HCT116 (cell line): ENCODE measurements at regions not wholly inside any gene's neighbourhood (a gene's known extent, or its start where the extent isn't known, plus 50 kb on each side); places are given as distances from the start of the nearest gene placed in this dataset.
A peak's percentile ranks its signal among the peaks of the same experiment; 100 is the strongest.

Experiments used
- ATAC-seq: fragments of 200-7000 bp; cut with Tn5 transposase; 2 replicates; pipeline ENCODE4 v1.9.1; 2020; ENCODE audit warnings: mild to moderate bottlenecking, moderate library complexity
- BruUV-seq: library from RNA; stranded (reverse); fragments of 400-500 nt; replicated peaks from 2 replicates; lab custom pipeline; 2021; lab: Mats Ljungman, UMichigan
- CTCF ChIA-PET: fragments of 300-600 bp; sonication (Branson Sonifier 250); formaldehyde crosslinking; loops from one replicate; lab custom pipeline; 2021; ENCODE audit warnings: antibody characterized with exemption; lab: Charles Lee
- POLR2A ChIA-PET: fragments of 300-600, 350-600 bp; sonication (Branson Sonifier 250); formaldehyde crosslinking; loops from one replicate; lab custom pipeline; 2021; ENCODE audit warnings: antibody characterized with exemption; lab: Charles Lee
- RAD21 ChIA-PET, 2 experiments: fragments of 300-600 bp; sonication (Branson Sonifier 250); formaldehyde crosslinking; loops; one replicate each; lab custom pipeline; 2023; ENCODE audit warnings: low total read pairs in 2 of 2; ENCODE audit not compliant: uncharacterized antibody in 2 of 2, unreplicated experiment in 2 of 2, low non-redundant PET in 1 of 2; lab: Charles Lee
- DNase-seq: peaks from one replicate; pipeline ENCODE4 v3.0.0-alpha.2; 2010; ENCODE audit warnings: low read depth, low spot score
- H2AFZ ChIP-seq: fragments of 200-600 bp; shearing (Covaris generic), sonication (generic); 2 replicates; pipeline ENCODE4 v1.6.1; 2017; ENCODE audit warnings: low read depth, mixed run types, mixed read lengths, antibody characterized with exemption, low read length; ENCODE audit not compliant: poor library complexity, severe bottlenecking
- H3K27ac ChIP-seq: 2 replicates; pipeline ENCODE4 v1.5.1; 2012; ENCODE audit warnings: low read depth, low read length
- H3K27me3 ChIP-seq: fragments of 200-600 bp; sonication (generic); 2 replicates; pipeline ENCODE4 v1.6.1; 2016; ENCODE audit warnings: mixed run types, low read length, mixed read lengths; ENCODE audit not compliant: insufficient read depth
- H3K36me3 ChIP-seq, 2 experiments: fragments of 200-500 bp in 1 of 2; fragments of 200-600 bp in 1 of 2; sonication (Bioruptor generic) in 1 of 2; sonication (generic) in 1 of 2; 2 replicates each; pipeline versions ENCODE4 v1.5.1 to v1.6.1; 2014 to 2016; ENCODE audit warnings: low read length in 2 of 2, inconsistent platforms in 1 of 2, mixed read lengths in 1 of 2, mixed run types in 1 of 2; ENCODE audit not compliant: insufficient read depth in 2 of 2, control insufficient read depth in 1 of 2
- H3K4me1 ChIP-seq, 2 experiments: fragments of 200-600 bp in 1 of 2; sonication (generic) in 1 of 2; 2 replicates each; pipeline versions ENCODE4 v1.5.1 to v1.6.1; 2012 to 2017; ENCODE audit warnings: low read length in 2 of 2, inconsistent platforms in 1 of 2, mild to moderate bottlenecking in 1 of 2, mixed read lengths in 1 of 2, mixed run types in 1 of 2, moderate library complexity in 1 of 2; ENCODE audit not compliant: insufficient read depth in 2 of 2, control insufficient read depth in 1 of 2
- H3K4me2 ChIP-seq: fragments of 200-600 bp; sonication (generic); 2 replicates; pipeline ENCODE4 v1.6.1; 2017; ENCODE audit warnings: mixed run types, low read length, mixed read lengths
- H3K4me3 ChIP-seq, 2 experiments: fragments of 200-600 bp in 1 of 2; sonication (generic) in 1 of 2; replicated peaks in 1 of 2; 2 replicates each; pipeline ENCODE4 v1.5.1; 2011 to 2016; ENCODE audit warnings: low read length in 2 of 2, control low read depth in 1 of 2, low read depth in 1 of 2, mild to moderate bottlenecking in 1 of 2, mixed read lengths in 1 of 2, mixed run types in 1 of 2
- H3K79me2 ChIP-seq: fragments of 200-600 bp; sonication (generic); 2 replicates; pipeline ENCODE4 v1.6.1; 2017; ENCODE audit warnings: mild to moderate bottlenecking, mixed run types, low read length, moderate library complexity, mixed read lengths; ENCODE audit not compliant: insufficient read depth
- H3K9ac ChIP-seq: fragments of 200-600 bp; sonication (generic); 2 replicates; pipeline ENCODE4 v1.6.1; 2016; ENCODE audit warnings: low read length, mixed read lengths
- H3K9me2 ChIP-seq: fragments of 200-600 bp; sonication (generic), shearing (Covaris generic); 2 replicates; pipeline ENCODE4 v1.6.1; 2017; ENCODE audit warnings: mixed run types, mild to moderate bottlenecking, moderate library complexity; ENCODE audit not compliant: insufficient read depth
- H3K9me3 ChIP-seq, 2 experiments: fragments of 200-500 bp in 1 of 2; fragments of 200-600 bp in 1 of 2; sonication (Bioruptor generic) in 1 of 2; sonication (generic) in 1 of 2; 2 replicates each; pipeline ENCODE4 v1.6.1; 2014 to 2017; ENCODE audit warnings: low read length in 2 of 2, mixed read lengths in 2 of 2, inconsistent platforms in 1 of 2, low read depth in 1 of 2, mild to moderate bottlenecking in 1 of 2, mixed run types in 1 of 2, moderate library complexity in 1 of 2; ENCODE audit not compliant: control insufficient read depth in 1 of 2, insufficient read depth in 1 of 2
- H4K20me1 ChIP-seq: fragments of 200-600 bp; sonication (generic), shearing (Covaris generic); 2 replicates; pipeline ENCODE4 v1.6.1; 2017; ENCODE audit warnings: mixed run types, mild to moderate bottlenecking, moderate library complexity; ENCODE audit not compliant: insufficient read depth
- CBX3 ChIP-seq: IDR thresholded peaks from 2 replicates; pipeline ENCODE4 v1.6.1; 2012; ENCODE audit warnings: low read depth
- CEBPB ChIP-seq: IDR thresholded peaks from 2 replicates; pipeline ENCODE4 v1.6.1; 2012; ENCODE audit warnings: low read depth
- EZH2 ChIP-seq: fragments of 200-600 bp; sonication (generic); IDR thresholded peaks from 2 replicates; pipeline ENCODE4 v1.6.1; 2017; ENCODE audit warnings: antibody characterized with exemption, mixed run types
- EZH2phosphoT487 ChIP-seq: fragments of 200-600 bp; IDR thresholded peaks from 2 replicates; pipeline ENCODE4 v1.6.1; 2018; ENCODE audit warnings: antibody characterized with exemption, borderline replicate concordance
- FOSL1 ChIP-seq: IDR thresholded peaks from 2 replicates; pipeline ENCODE4 v1.6.1; 2012; ENCODE audit warnings: low read depth
- JUND ChIP-seq: IDR thresholded peaks from 2 replicates; pipeline ENCODE4 v1.6.1; 2012
- POLR2AphosphoS5 ChIP-seq: IDR thresholded peaks from 2 replicates; pipeline ENCODE4 v1.6.1; 2011; ENCODE audit warnings: mild to moderate bottlenecking, low read depth, low read length, moderate library complexity
- RAD21 ChIP-seq: IDR thresholded peaks from 2 replicates; pipeline ENCODE4 v1.6.1; 2012; ENCODE audit warnings: low read depth, mild to moderate bottlenecking
- SIN3A ChIP-seq: IDR thresholded peaks from 2 replicates; pipeline ENCODE4 v1.6.1; 2012; ENCODE audit warnings: low read depth
- SP1 ChIP-seq: IDR thresholded peaks from 2 replicates; pipeline ENCODE4 v1.6.1; 2012; ENCODE audit warnings: low read depth
- SRF ChIP-seq: IDR thresholded peaks from 2 replicates; pipeline ENCODE4 v1.6.1; 2012; ENCODE audit warnings: low read depth
- TCF7L2 ChIP-seq: IDR thresholded peaks from 2 replicates; pipeline ENCODE4 v1.7.0; 2011; ENCODE audit warnings: borderline replicate concordance, inconsistent platforms; ENCODE audit not compliant: insufficient read depth, insufficient read length; ENCODE audit errors: extremely low read depth
- YY1 ChIP-seq: IDR thresholded peaks from 2 replicates; pipeline ENCODE4 v1.6.1; 2011; ENCODE audit warnings: low read length, low read depth, moderate library complexity, mild to moderate bottlenecking; ENCODE audit not compliant: insufficient replicate concordance; ENCODE audit errors: extremely low read depth
- ZFX ChIP-seq: fragments of 450-650 bp; IDR thresholded peaks from 2 replicates; pipeline ENCODE4 v1.6.1; 2017
- intact Hi-C: fragments of 100-400 bp; cut with micrococcal nuclease; formaldehyde crosslinking; loops from 2 replicates; pipeline ENCODE4 v1.10.0; 2022
- TF ChIP-seq, protein P1 (sequence below): IDR thresholded peaks from 2 replicates; pipeline ENCODE4 v1.6.1; 2012
- TF ChIP-seq, protein P2 (sequence below), 3 experiments: fragments of 200-600 bp in 1 of 3; sonication (generic) in 1 of 3; IDR thresholded peaks in 2 of 3; conservative IDR thresholded peaks in 1 of 3; 2 replicates each; pipeline ENCODE4 v1.5.1; 2012 to 2017; ENCODE audit warnings: low read depth in 2 of 3, low read length in 2 of 3, antibody characterized with exemption in 1 of 3, borderline replicate concordance in 1 of 3, control low read depth in 1 of 3, mild to moderate bottlenecking in 1 of 3, mixed read lengths in 1 of 3, mixed run types in 1 of 3, moderate library complexity in 1 of 3; ENCODE audit not compliant: insufficient read depth in 1 of 3

DNA sequence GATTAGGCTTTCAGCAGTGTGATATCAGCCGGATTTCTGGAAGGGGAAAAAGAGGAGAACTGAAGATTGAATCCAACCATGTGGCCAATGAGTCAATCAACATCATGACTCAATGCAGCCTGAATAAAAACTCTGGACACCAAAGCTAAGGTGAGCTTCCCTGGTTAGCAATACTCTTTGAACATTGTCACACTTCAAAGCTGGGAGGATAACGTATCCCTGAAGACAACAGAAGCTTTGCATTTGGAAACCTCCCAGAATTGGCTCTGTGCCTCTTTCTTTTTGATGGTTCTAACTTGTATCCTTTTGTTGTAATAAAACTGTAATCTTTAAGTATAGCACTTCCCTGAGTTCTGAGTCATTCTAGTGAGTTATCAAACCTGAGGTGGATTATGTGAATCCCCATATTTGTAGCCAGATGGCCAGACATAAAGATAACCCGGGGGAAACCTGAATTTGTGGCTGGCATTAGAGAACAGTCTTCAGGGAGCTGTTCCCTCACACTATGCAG is 284.4 kb downstream of the IPMK start:
- no peaks in the 10 kb centered on the region for H4K20me1 ChIP-seq
- no TSS peak for BruUV-seq
- TF ChIP-seq TCF7L2 = peak; percentile 90
- TF ChIP-seq CEBPB = no peak
- TF ChIP-seq, all 23 proteins: peak for 1
- DNase-seq (peak; percentile 6), ATAC-seq (no peak)
- Histone ChIP-seq H3K9me3 (no peaks in the 10 kb centered on the region), H3K4me2 (no peak overlapping the region), H3K27ac (no peak overlapping the region), H3K4me3 (no peak overlapping the region), H3K9ac (no peak overlapping the region), H3K79me2 (no peaks in the 10 kb centered on the region), H2AFZ (no peak overlapping the region), H3K27me3 (no peaks in the 10 kb centered on the region), H3K4me1 (peaks cover 0 to 6% of the 10 kb centered on the region in 2 experiments; a peak in 1 of 4 replicates), H3K9me2 (no peaks in the 10 kb centered on the region), H3K36me3 (no peaks in the 10 kb centered on the region)
- intact Hi-C loops = no loop called here
- ChIA-PET CTCF (no interaction called here), POLR2A (no interaction called here), RAD21 (no interaction called here)

DNA sequence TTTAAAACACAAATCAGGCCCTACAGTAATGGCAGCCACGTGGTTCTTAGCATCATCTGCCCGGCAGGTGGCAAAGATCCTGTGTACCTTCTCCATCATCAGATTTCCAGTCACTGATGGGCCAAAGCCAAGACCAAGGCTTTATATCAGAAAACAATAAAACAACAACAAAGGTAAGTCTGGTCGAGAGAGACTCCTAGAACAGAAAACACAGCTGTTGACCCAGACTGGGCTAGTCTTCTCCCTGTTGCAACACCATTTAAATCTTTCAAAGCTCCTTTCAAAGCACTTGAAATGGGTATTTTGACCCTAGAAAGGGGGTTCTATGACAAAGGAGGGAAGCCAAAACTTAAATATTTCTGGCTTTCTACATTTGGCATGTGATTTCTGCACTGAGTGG is 285.6 kb downstream of the IPMK start:
- Histone ChIP-seq H4K20me1 (no peaks in the 10 kb centered on the region), H2AFZ (no peak overlapping the region), H3K9me2 (no peaks in the 10 kb centered on the region), H3K79me2 (no peaks in the 10 kb centered on the region), H3K4me2 (no peak overlapping the region), H3K27ac (no peak overlapping the region), H3K4me3 (no peak overlapping the region), H3K9me3 (no peaks in the 10 kb centered on the region), H3K27me3 (no peaks in the 10 kb centered on the region), H3K36me3 (no peaks in the 10 kb centered on the region), H3K9ac (no peak overlapping the region), H3K4me1 (peaks cover 0 to 6% of the 10 kb centered on the region in 2 experiments; a peak in 1 of 4 replicates)
- CTCF ChIA-PET = no interaction called here
- ATAC-seq (no peak), DNase-seq (no peak)
- intact Hi-C loops = no loop called here
- RAD21 ChIA-PET = no interaction called here
- TF ChIP-seq ZFX (no peak), CEBPB (no peak), YY1 (no peak), TCF7L2 (no peak), EZH2 (no peak), RAD21 (no peak), CBX3 (no peak), EZH2phosphoT487 (no peak), SP1 (no peak), SRF (no peak), FOSL1 (no peak), JUND (no peak), POLR2AphosphoS5 (no peak), SIN3A (no peak)
- TF ChIP-seq, protein P1, sequence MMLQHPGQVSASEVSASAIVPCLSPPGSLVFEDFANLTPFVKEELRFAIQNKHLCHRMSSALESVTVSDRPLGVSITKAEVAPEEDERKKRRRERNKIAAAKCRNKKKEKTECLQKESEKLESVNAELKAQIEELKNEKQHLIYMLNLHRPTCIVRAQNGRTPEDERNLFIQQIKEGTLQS = no peak
- TF ChIP-seq, protein P2, sequence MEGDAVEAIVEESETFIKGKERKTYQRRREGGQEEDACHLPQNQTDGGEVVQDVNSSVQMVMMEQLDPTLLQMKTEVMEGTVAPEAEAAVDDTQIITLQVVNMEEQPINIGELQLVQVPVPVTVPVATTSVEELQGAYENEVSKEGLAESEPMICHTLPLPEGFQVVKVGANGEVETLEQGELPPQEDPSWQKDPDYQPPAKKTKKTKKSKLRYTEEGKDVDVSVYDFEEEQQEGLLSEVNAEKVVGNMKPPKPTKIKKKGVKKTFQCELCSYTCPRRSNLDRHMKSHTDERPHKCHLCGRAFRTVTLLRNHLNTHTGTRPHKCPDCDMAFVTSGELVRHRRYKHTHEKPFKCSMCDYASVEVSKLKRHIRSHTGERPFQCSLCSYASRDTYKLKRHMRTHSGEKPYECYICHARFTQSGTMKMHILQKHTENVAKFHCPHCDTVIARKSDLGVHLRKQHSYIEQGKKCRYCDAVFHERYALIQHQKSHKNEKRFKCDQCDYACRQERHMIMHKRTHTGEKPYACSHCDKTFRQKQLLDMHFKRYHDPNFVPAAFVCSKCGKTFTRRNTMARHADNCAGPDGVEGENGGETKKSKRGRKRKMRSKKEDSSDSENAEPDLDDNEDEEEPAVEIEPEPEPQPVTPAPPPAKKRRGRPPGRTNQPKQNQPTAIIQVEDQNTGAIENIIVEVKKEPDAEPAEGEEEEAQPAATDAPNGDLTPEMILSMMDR (IDR thresholded peaks at IDR 0.05 in 2 of 3, conservative IDR thresholded peaks at IDR 0.05 in 1 of 3; ENCODE audit: borderline replicate concordance in 1 of 3, insufficient read depth in 1 of 3, low read depth in 2 of 3, low read length in 2 of 3) = no peak
- POLR2A ChIA-PET = no interaction called here
- no TSS peak for BruUV-seq
